Right cardiac atrium (tissue), 5 donors: ENCODE measurements at regions not wholly inside any gene's neighbourhood (a gene's known extent, or its start where the extent isn't known, plus 50 kb on each side); places are given as distances from the start of the nearest gene placed in this dataset.

ENCODE experiments used
- ATAC-seq, 2 donors: fragments of 200-7000 bp; cut with Tn5 transposase; one replicate each; pipeline versions ENCODE4 v1.8.0 to v1.9.1; 2020; ENCODE audit warnings: moderate library complexity in 2 of 2, mild to moderate bottlenecking in 1 of 2
- DNase-seq, 3 donors: peaks; one replicate each; pipeline ENCODE4 v3.0.0-alpha.2; 2020
- H3K27ac ChIP-seq: one replicate; pipeline ENCODE4 v1.5.1; 2013; ENCODE audit warnings: mild to moderate bottlenecking, low read length, control low read depth, moderate library complexity
- H3K27me3 ChIP-seq: one replicate; pipeline ENCODE4 v1.6.1; 2013; ENCODE audit not compliant: control insufficient read depth, insufficient read depth
- H3K4me1 ChIP-seq: one replicate; pipeline ENCODE4 v1.6.1; 2013; ENCODE audit warnings: low read length; ENCODE audit not compliant: control insufficient read depth, insufficient read depth
- H3K4me3 ChIP-seq: one replicate; pipeline ENCODE4 v1.5.1; 2013; ENCODE audit warnings: low read length, control low read depth
- H3K9me3 ChIP-seq: one replicate; pipeline ENCODE4 v1.6.1; 2013; ENCODE audit warnings: low read length; ENCODE audit not compliant: control insufficient read depth
- WGBS: extraction: QIAGEN DNeasy Blood & Tissue Kit; methylation state at CpG from one replicate; pipeline ENCODE4 v1.1.7; 2013; 5-methylcytosine and 5-hydroxymethylcytosine counted together
- intact Hi-C, 4 donors: fragments of 100-400 bp; cut with DNase I; formaldehyde crosslinking; loops; one replicate each; pipeline versions ENCODE4 v1.11.0 to v1.14.0; 2022 to 2023
- donor health status: healthy with polysubstance abuse.
- donor health status: DM: no; HTN: yes; CAD: no.
- donor health status: DM: no; HTN: no; CAD: no.
- donor health status: DM: no; HTN: yes; CAD: no; lungs with severe emphysema.
- donor health status: DM: yes; HTN: yes; CAD: no.

DNA sequence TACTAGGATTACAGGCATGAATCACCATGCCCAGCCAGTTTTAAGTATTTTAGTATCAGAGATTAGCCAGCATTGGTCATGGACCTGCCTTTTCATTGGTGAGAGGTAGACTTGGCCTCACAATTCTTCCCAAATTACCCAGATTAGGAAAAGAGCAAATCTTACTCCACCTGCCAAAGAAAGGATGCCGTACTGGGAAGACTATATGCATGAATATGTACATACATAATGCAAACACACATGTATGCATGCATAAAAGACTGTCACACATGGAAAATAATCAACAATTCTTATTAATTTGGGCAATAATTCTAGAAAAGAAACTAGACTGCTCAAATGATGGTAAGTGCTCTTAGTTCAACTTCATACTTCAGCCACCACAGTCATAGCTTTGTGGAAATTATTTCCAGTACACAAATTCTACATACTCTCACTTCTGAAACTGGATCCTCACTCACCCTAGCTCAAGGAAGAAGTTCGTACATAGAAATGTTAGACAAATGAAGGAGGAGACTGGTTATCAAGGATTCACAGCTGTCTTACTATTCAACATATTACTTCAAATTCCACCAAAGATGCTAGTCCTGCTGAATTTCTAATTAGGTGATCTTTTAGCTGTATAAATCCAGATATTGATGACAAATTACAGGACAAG, 73.7 kb downstream of the MINAR2 start:
- Histone ChIP-seq H3K27ac (no peak overlapping the region), H3K9me3 (no peaks in the 10 kb centered on the region), H3K27me3 (no peaks in the 10 kb centered on the region), H3K4me3 (no peak overlapping the region), H3K4me1 (no peaks in the 10 kb centered on the region)
- 62% methylated on average over 2 of the region's 2 CpGs for WGBS
- intact Hi-C loops: no loop called here
- DNase-seq (no peak), ATAC-seq (no peak)

DNA sequence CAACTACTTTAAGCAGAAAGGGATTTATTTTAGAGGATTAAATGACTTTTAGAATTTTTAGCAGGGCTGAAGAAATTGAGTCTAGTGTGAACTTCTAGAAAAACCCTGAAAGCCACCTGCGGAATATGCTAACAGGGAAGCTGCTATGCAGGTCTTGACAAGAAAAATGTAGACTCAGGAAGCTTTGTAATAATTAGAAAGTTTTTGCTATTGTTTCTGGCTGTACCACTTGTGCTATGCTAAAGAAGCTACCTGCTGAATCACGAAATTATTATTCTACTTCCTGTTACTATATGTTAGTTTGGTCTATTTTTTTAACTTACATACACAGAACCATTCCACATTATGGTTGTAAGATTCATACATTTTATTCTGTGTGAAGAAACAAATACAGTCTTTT, 74.0 kb upstream of the CHSY3 start:
- DNase-seq: no peak
- Histone ChIP-seq H3K27ac (no peak overlapping the region), H3K4me1 (no peaks in the 10 kb centered on the region), H3K27me3 (peaks cover under 1% of the 10 kb centered on the region), H3K4me3 (no peak overlapping the region), H3K9me3 (no peaks in the 10 kb centered on the region)
- no peak for ATAC-seq
- intact Hi-C loops: no loop called here
- 70% methylated on average over 2 of the region's 2 CpGs for WGBS

DNA sequence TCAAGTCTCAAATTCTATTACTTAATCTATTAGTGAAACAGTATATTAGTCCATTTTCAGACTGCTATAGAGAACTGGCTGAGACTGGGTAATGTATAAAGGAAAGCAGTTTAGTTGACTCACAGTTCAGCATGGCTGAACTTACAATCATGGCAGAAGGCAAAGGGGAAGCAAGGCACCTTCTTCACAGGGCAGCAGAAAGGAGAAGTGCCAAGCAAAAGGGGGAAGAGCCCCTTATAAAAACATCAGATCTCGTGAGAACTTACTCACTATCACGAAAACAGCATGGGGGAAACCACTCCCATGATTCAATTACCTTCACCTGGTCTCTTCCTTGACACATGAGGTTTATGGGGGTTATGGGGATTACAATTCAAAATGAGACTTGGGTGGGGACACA, 67.9 kb upstream of the CHSY3 start:
- H3K9me3 ChIP-seq: no peaks in the 10 kb centered on the region
- DNase-seq (no peak), ATAC-seq (no peak)
- H3K27me3 ChIP-seq: peaks cover 2% of the 10 kb centered on the region
- 54% methylated on average over 2 of the region's 2 CpGs for WGBS
- H3K4me3 ChIP-seq: no peak overlapping the region
- H3K27ac ChIP-seq: no peak overlapping the region
- intact Hi-C loops: no loop called here
- no peaks in the 10 kb centered on the region for H3K4me1 ChIP-seq

DNA sequence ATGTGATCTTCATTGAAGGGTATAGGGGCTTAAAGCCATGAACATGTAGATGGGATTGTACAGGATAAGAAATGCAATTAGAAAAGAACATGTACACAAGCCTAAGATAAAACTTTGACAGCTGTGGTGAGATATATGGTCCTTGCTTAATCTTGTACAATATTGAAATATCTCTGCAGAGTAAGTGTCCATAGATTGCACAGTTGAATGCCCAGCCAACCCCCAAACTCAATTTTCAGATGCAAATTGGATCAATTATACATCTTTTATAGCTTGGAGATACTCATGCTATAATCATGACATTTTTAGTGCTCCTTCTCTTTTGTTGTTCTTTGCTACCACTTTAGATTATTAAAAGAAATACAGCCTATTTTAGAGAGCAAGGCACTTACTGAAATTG, 59.5 kb upstream of the CHSY3 start:
- Histone ChIP-seq H3K27me3 (no peaks in the 10 kb centered on the region), H3K4me3 (no peak overlapping the region), H3K4me1 (no peaks in the 10 kb centered on the region), H3K27ac (no peak overlapping the region), H3K9me3 (no peaks in the 10 kb centered on the region)
- intact Hi-C loops: no loop called here
- no peak for DNase-seq
- no peak for ATAC-seq

DNA sequence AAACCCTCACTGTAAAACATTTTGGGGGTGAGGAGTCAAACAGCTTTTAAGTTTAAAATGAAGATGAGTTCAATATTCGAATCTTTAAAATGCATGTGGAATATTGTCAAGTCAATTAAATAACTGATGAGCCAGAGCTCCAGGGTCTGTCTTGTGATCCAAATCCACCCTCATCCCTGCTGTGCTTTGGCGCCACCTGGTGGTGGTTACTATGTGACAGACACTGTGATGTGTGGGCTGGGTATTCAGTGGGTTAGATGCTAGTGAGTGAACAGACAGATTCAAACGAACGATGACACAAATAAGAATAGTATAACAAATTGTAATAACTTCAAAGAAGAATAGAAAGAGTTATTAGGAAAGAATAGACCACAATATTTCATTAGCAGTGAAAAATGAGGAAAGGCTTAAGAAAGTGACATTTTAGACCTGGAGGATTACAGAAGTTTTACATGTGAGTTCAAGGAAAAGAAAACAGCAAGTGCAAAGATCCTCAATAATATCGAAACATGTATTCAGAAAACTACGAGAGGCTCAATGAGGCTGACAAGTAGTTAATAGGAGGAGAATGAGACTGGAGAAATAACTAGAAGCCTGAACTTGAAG, 51.4 kb upstream of the CHSY3 start:
- no peaks in the 10 kb centered on the region for H3K27me3 ChIP-seq
- no peaks in the 10 kb centered on the region for H3K4me1 ChIP-seq
- ATAC-seq: peak; percentile 79 to 84
- no peaks in the 10 kb centered on the region for H3K9me3 ChIP-seq
- peak; percentile 81 to 91 (median 87) for DNase-seq
- intact Hi-C loops: loop anchor here in 2 of 4 donors (5.0 kb wide), 1 partner anchor 81 kb away; no protein-coding TSS in a partner anchor
- H3K4me3 ChIP-seq: no peak overlapping the region
- H3K27ac ChIP-seq: no peak overlapping the region
- 28% methylated on average over 6 of the region's 6 CpGs for WGBS

DNA sequence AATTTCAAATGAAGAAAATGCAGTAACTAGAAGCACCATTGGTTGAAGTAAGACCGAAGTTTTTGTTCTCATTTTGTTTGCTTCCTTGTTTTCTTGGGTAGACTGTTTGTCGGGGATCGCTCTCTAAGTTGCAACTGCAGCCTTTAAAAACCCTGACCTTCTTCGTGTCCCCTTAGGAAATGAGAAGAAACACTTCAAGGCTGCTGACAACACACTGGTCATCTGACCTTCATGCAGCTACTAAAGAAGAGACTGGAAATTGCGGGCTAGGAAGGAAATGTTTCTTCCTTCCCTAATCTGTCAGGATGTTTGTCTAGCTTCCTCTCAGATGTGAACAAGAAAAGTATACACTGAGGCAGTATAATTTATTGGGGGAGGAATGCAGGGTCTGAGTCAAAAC, 50.7 kb upstream of the CHSY3 start:
- ATAC-seq: no peak
- 40% methylated on average over 5 of the region's 5 CpGs for WGBS
- Histone ChIP-seq H3K9me3 (no peaks in the 10 kb centered on the region), H3K27me3 (no peaks in the 10 kb centered on the region), H3K27ac (no peak overlapping the region), H3K4me3 (no peak overlapping the region), H3K4me1 (no peaks in the 10 kb centered on the region)
- no peak for DNase-seq
- intact Hi-C loops: loop anchor here in 2 of 4 donors (5.0 kb wide), 1 partner anchor 81 kb away; no protein-coding TSS in a partner anchor
